Pancreas (tissue), 10 donors: ENCODE measurements at regions not wholly inside any gene's neighbourhood (a gene's known extent, or its start where the extent isn't known, plus 50 kb on each side); places are given as distances from the start of the nearest gene placed in this dataset.

Source experiments
- ATAC-seq, 4 donors: fragments of 200-7000 bp; cut with Tn5 transposase; one replicate each; pipeline versions ENCODE4 v1.8.0 to v1.9.1; 2020; ENCODE audit warnings: mild to moderate bottlenecking in 4 of 4, moderate library complexity in 4 of 4
- DNase-seq, 6 donors: peaks; one replicate each; pipeline ENCODE4 v3.0.0-alpha.2; 2020
- FAIRE-seq: peaks from 2 replicates; lab custom pipeline; 2012; peaks lifted over from hg19 to GRCh38; lab: Jason Lieb, UNC
- H3K27ac ChIP-seq, 4 donors: fragments of 200-600 bp; sonication (generic); 1 replicate in 3 of 4; 2 replicates in 1 of 4; pipeline versions ENCODE4 v1.5.0 to v1.8.0; 2020
- H3K27me3 ChIP-seq, 4 donors: fragments of 200-600 bp; one replicate each; pipeline ENCODE4 v1.8.0; 2021
- H3K36me3 ChIP-seq, 3 donors: fragments of 200-600 bp; sonication (generic) in 1 of 3; one replicate each; pipeline versions ENCODE4 v1.5.0 to v1.8.0; 2020 to 2021
- H3K4me1 ChIP-seq, 3 donors: fragments of 200-600 bp; one replicate each; pipeline ENCODE4 v1.8.0; 2021
- H3K4me3 ChIP-seq, 4 donors: fragments of 200-600 bp; sonication (generic) in 2 of 4; one replicate each; pipeline versions ENCODE4 v1.5.0 to v1.8.0; 2020 to 2021
- H3K9me3 ChIP-seq, 4 donors: fragments of 200-600 bp; one replicate each; pipeline ENCODE4 v1.8.0; 2021
- CTCF ChIP-seq, 4 donors: fragments of 200-600 bp; sonication (generic) in 3 of 4; IDR thresholded peaks; one replicate each; pipeline versions ENCODE4 v1.5.0 to v1.8.0; 2021; ENCODE audit warnings: antibody characterized with exemption in 4 of 4
- WGBS, 2 donors: extraction: QIAGEN DNeasy Blood & Tissue Kit; methylation state at CpG; one replicate each; pipeline ENCODE4 v1.1.7; 2013; 5-methylcytosine and 5-hydroxymethylcytosine counted together
- intact Hi-C, 3 donors: fragments of 100-400 bp; cut with DNase I; formaldehyde crosslinking; loops; one replicate each; pipeline versions ENCODE4 v1.11.1 to v1.14.2; 2022
- donor health status: healthy with polysubstance abuse.
- donor health status: DM: no; HTN: no; CAD: no; lungs with moderate emphysema.
- donor health status: DM: no; HTN: no; CAD: no.
- donor health status: control.
- donor health status: control.
- donor health status: Bipolar disorder and iron deficiency.
- donor health status: DM: yes; HTN: yes; CAD: no.
- donor health status: DM: no; HTN: no; CAD: no.
- donor health status: DM: no; HTN: no; CAD: no.
- donor health status: DM: yes; HTN: yes; CAD: no.

GRCh38 chr6:23559587-23560343, 566.2 kb upstream of the NRSN1 start:
- no peak for TF ChIP-seq CTCF (IDR thresholded peaks at IDR 0.05)
- ATAC-seq (no peak), DNase-seq (no peak), FAIRE-seq (no peak)
- intact Hi-C loops, result no loop called here
- Histone ChIP-seq H3K27me3 (no peaks in the 10 kb centered on the region), H3K36me3 (no peaks in the 10 kb centered on the region), H3K27ac (no peak overlapping the region), H3K4me1 (no peaks in the 10 kb centered on the region), H3K4me3 (no peak overlapping the region), H3K9me3 (no peaks in the 10 kb centered on the region)
- 38 to 40% methylated on average over 9 of the region's 9 CpGs for WGBS, 2 donors

DNA sequence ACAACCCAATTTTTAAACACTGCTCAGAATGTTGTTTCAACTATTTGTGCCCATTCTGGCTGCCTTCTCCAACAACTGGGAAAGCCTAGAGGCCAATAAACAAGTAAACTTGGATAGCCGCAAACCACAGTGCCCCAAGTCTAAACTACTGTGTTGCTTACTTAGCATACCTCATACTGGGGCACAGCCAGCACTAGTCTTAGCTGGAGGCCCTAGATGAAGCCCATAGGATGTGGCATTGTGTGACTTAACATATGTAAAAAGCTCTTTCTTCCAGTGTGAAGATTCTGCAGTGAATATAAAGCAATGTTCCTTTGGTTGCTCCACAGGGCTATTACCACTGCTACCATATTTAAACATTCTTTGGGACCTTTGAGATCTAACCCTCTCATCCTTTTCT, 564.3 kb upstream of the NRSN1 start:
- FAIRE-seq (no peak), ATAC-seq (no peak), DNase-seq (no peak)
- no peak overlapping the region for H3K27ac ChIP-seq
- H3K4me3 ChIP-seq, result no peak overlapping the region
- TF ChIP-seq CTCF (IDR thresholded peaks at IDR 0.05), result no peak
- no peaks in the 10 kb centered on the region for H3K9me3 ChIP-seq
- intact Hi-C loops, result no loop called here
- no peaks in the 10 kb centered on the region for H3K36me3 ChIP-seq
- WGBS, 2 donors, result 93 to 100% methylated on average over 1 of the region's 1 CpG
- no peaks in the 10 kb centered on the region for H3K4me1 ChIP-seq
- no peaks in the 10 kb centered on the region for H3K27me3 ChIP-seq

- H3K36me3 ChIP-seq, result no peaks in the 10 kb centered on the region
- no peak overlapping the region for H3K4me3 ChIP-seq
- WGBS, 2 donors, result 46 to 81% methylated on average over 3 of the region's 3 CpGs
- no peak for DNase-seq
- H3K9me3 ChIP-seq, result no peaks in the 10 kb centered on the region
- H3K4me1 ChIP-seq, result no peaks in the 10 kb centered on the region
- no peak overlapping the region for H3K27ac ChIP-seq
- intact Hi-C loops, result no loop called here
- H3K27me3 ChIP-seq, result no peaks in the 10 kb centered on the region
- FAIRE-seq, result no peak
- TF ChIP-seq CTCF (IDR thresholded peaks at IDR 0.05), result no peak
- ATAC-seq, result no peak
These were observed 563.5 kb upstream of the NRSN1 start for GRCh38 chr6:23562554-23562953.

- Histone ChIP-seq H3K4me3 (no peak overlapping the region), H3K27me3 (no peaks in the 10 kb centered on the region), H3K27ac (no peak overlapping the region), H3K36me3 (no peaks in the 10 kb centered on the region), H3K9me3 (no peaks in the 10 kb centered on the region), H3K4me1 (no peaks in the 10 kb centered on the region)
- TF ChIP-seq CTCF (IDR thresholded peaks at IDR 0.05), result no peak
- WGBS, 2 donors, result 65 to 69% methylated on average over 3 of the region's 3 CpGs
- no peak for FAIRE-seq
- no peak for DNase-seq
- ATAC-seq, result no peak
- intact Hi-C loops, result no loop called here
These were observed 562.7 kb upstream of the NRSN1 start for GRCh38 chr6:23563323-23563722.

GRCh38 chr6:23566418-23566817, 559.6 kb upstream of the NRSN1 start:
- 46 to 55% methylated on average over 4 of the region's 4 CpGs for WGBS, 2 donors
- no peaks in the 10 kb centered on the region for H3K4me1 ChIP-seq
- H3K4me3 ChIP-seq, result no peak overlapping the region
- FAIRE-seq (no peak), DNase-seq (no peak), ATAC-seq (no peak)
- H3K27ac ChIP-seq, result no peak overlapping the region
- H3K27me3 ChIP-seq, result no peaks in the 10 kb centered on the region
- H3K36me3 ChIP-seq, result no peaks in the 10 kb centered on the region
- no peaks in the 10 kb centered on the region for H3K9me3 ChIP-seq
- intact Hi-C loops, result no loop called here
- TF ChIP-seq CTCF (IDR thresholded peaks at IDR 0.05), result no peak
